Activated CD4-positive, alpha-beta T cell treated with anti-CD3 and anti-CD28 coated beads for 36 hours (primary cell): ENCODE measurements at regions not wholly inside any gene's neighbourhood (a gene's known extent, or its start where the extent isn't known, plus 50 kb on each side); places are given as distances from the start of the nearest gene placed in this dataset.

Experiments used
- ATAC-seq: fragments of 200-7000 bp; cut with Tn5 transposase; one replicate; pipeline ENCODE4 v1.10.0; 2021; ENCODE audit warnings: mild to moderate bottlenecking, moderate library complexity
- CTCF ChIA-PET: fragments of 350-600 bp; sonication (Branson Sonifier 250); formaldehyde crosslinking; loops from one replicate; lab custom pipeline; 2021; ENCODE audit warnings: antibody characterized with exemption; lab: Charles Lee
- POLR2A ChIA-PET: fragments of 350-600 bp; sonication (Branson Sonifier 250); formaldehyde crosslinking; loops from one replicate; lab custom pipeline; 2021; ENCODE audit warnings: antibody characterized with exemption, inconsistent platforms; lab: Charles Lee
- DNase-seq: peaks from one replicate; pipeline ENCODE4 v3.0.0-alpha.2; 2020
- H3K27ac Mint-ChIP-seq: one replicate; pipeline ENCODE4 v1.8.0; 2021; ENCODE audit warnings: mixed read lengths
- H3K27me3 Mint-ChIP-seq: one replicate; pipeline ENCODE4 v1.8.0; 2021; ENCODE audit warnings: mixed read lengths
- H3K36me3 Mint-ChIP-seq: one replicate; pipeline ENCODE4 v1.8.0; 2021; ENCODE audit warnings: low read depth, mixed read lengths
- H3K4me1 Mint-ChIP-seq: one replicate; pipeline ENCODE4 v1.8.0; 2021; ENCODE audit warnings: mixed read lengths
- H3K4me3 Mint-ChIP-seq: one replicate; pipeline ENCODE4 v1.8.0; 2021; ENCODE audit warnings: mild to moderate bottlenecking, moderate library complexity, mixed read lengths
- H3K9me3 Mint-ChIP-seq: one replicate; pipeline ENCODE4 v1.8.0; 2021; ENCODE audit warnings: low read depth, mixed read lengths
- intact Hi-C, 2 experiments: fragments of 100-400 bp; cut with DNase I in 1 of 2; cut with micrococcal nuclease in 1 of 2; formaldehyde crosslinking; loops; one replicate each; pipeline versions ENCODE4 v1.14.2 to v1.15.1; 2022 to 2024; cut with DNase I, micrococcal nuclease

DNA sequence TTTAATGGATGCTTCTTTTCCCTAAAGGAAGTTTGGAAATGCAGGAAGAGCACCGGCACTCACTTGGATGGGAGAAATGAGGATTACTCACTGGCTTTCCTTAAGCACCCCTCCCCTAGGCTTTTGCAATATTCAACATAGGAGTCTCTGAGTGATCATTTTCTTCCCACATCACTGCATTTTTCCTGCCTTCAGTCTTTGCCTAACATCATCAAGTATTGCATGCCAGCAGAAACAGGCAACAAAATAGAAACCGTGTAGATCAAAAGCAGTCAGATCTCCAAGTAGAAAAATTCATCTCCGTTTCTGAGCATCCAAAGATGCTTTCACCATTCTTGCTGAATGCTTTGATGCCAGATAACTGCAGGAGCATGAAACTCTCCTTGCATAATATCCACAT, 119.9 kb downstream of the ADCYAP1R1 start:
- H3K4me1 Mint-ChIP-seq: no peaks in the 10 kb centered on the region
- intact Hi-C loops: no loop called here
- ATAC-seq: no peak
- no peak overlapping the region for H3K4me3 Mint-ChIP-seq
- H3K27me3 Mint-ChIP-seq: peaks cover 5% of the 10 kb centered on the region
- H3K9me3 Mint-ChIP-seq: no peaks in the 10 kb centered on the region
- ChIA-PET POLR2A (no interaction called here), CTCF (no interaction called here)
- DNase-seq: no peak
- H3K36me3 Mint-ChIP-seq: no peaks in the 10 kb centered on the region
- H3K27ac Mint-ChIP-seq: no peak overlapping the region

DNA sequence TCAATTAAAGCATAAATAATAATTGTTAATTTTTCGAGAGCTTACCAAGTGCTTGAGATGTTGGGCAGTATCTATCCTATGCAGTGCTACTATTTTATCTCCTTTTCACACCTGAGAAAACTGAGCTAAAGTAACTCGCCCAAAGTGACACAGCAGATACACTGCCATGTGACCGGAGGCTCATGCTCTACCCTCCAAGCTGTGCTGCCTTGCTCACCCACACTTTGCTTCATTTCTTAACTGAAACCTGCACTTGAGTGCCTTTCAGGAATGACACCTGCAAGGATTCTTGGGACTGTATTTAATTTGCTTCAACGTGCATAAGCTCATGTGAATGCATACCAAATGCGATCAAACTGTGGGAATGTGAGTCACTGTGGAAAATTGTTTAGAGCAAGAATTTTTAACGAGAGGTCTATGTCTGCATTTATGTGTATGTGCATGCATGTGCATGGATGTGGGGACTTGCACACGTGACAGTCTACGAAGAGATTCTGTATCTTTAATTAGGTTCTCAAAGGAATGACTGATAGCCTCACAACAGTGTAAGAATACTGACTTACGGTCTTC, 119.2 kb downstream of the ADCYAP1R1 start:
- H3K4me1 Mint-ChIP-seq: no peaks in the 10 kb centered on the region
- intact Hi-C loops: no loop called here
- DNase-seq: no peak
- H3K4me3 Mint-ChIP-seq: no peak overlapping the region
- H3K9me3 Mint-ChIP-seq: no peaks in the 10 kb centered on the region
- no peak overlapping the region for H3K27ac Mint-ChIP-seq
- H3K27me3 Mint-ChIP-seq: peaks cover 8% of the 10 kb centered on the region
- POLR2A ChIA-PET: no interaction called here
- no peaks in the 10 kb centered on the region for H3K36me3 Mint-ChIP-seq
- CTCF ChIA-PET: no interaction called here
- ATAC-seq: no peak
